Cardiac muscle cell (in vitro differentiated cells and primary cell): ENCODE measurements at regions not wholly inside any gene's neighbourhood (a gene's known extent, or its start where the extent isn't known, plus 50 kb on each side); places are given as distances from the start of the nearest gene placed in this dataset.

Experiments
- DNase-seq, 2 donors: peaks; one replicate each; pipeline versions ENCODE4 v3.0.0 to v3.0.0-alpha.2; 2010 to 2017; ENCODE audit warnings: low read depth in 1 of 2, low spot score in 1 of 2
- H3K27ac ChIP-seq: fragments of 200-600 bp; sonication (generic); 2 replicates; pipeline ENCODE4 v1.5.1; 2016
- H3K27me3 ChIP-seq: fragments of 200-600 bp; sonication (generic); 2 replicates; pipeline ENCODE4 v1.6.0; 2016; ENCODE audit warnings: control low read depth
- H3K36me3 ChIP-seq: fragments of 200-600 bp; sonication (generic); 2 replicates; pipeline ENCODE4 v1.5.1; 2016; ENCODE audit warnings: control low read depth
- H3K4me1 ChIP-seq: fragments of 200-600 bp; sonication (generic); 2 replicates; pipeline ENCODE4 v1.8.1; 2017; ENCODE audit warnings: low read depth, mild to moderate bottlenecking, mixed run types
- H3K4me3 ChIP-seq: fragments of 200-600 bp; sonication (generic); 2 replicates; pipeline ENCODE4 v1.5.1; 2016; ENCODE audit warnings: mild to moderate bottlenecking
- H3K9me3 ChIP-seq: fragments of 200-600 bp; sonication (generic); 2 replicates; pipeline ENCODE4 v1.5.1; 2017; ENCODE audit warnings: low read depth, mild to moderate bottlenecking, control low read depth
- CTCF ChIP-seq: IDR thresholded peaks from 2 replicates; pipeline ENCODE4 v1.5.1; 2012; ENCODE audit warnings: low read depth, mild to moderate bottlenecking, low read length

- no peak overlapping the region for H3K4me3 ChIP-seq
- DNase-seq = no peak
- TF ChIP-seq CTCF = no peak
- H3K27ac ChIP-seq = no peak overlapping the region
- H3K36me3 ChIP-seq = no peaks in the 10 kb centered on the region
- no peaks in the 10 kb centered on the region for H3K27me3 ChIP-seq
- H3K4me1 ChIP-seq = peaks cover 8% of the 10 kb centered on the region
- no peaks in the 10 kb centered on the region for H3K9me3 ChIP-seq
These were observed 63.6 kb upstream of the SIRPA start for GRCh38 chr20:1831606-1832005.

- H3K27ac ChIP-seq = no peak overlapping the region
- no peak for TF ChIP-seq CTCF
These were observed 64.1 kb upstream of the SIRPA start for GRCh38 chr20:1831096-1831495.

GRCh38 chr20:1830240-1830639, 65.0 kb upstream of the SIRPA start:
- Histone ChIP-seq H3K4me3 (no peak overlapping the region), H3K36me3 (no peaks in the 10 kb centered on the region), H3K9me3 (no peaks in the 10 kb centered on the region), H3K27me3 (no peaks in the 10 kb centered on the region), H3K4me1 (peaks cover 8% of the 10 kb centered on the region), H3K27ac (no peak overlapping the region)
- DNase-seq = peak; percentile 26 to 94
- TF ChIP-seq CTCF = no peak

More at GRCh38 chr20:1831096-1831495, 64.1 kb upstream of the SIRPA start:
- H3K36me3 ChIP-seq = no peaks in the 10 kb centered on the region
- H3K4me1 ChIP-seq = peaks cover 8% of the 10 kb centered on the region
- DNase-seq = no peak
- no peaks in the 10 kb centered on the region for H3K27me3 ChIP-seq
- H3K9me3 ChIP-seq = no peaks in the 10 kb centered on the region
- no peak overlapping the region for H3K4me3 ChIP-seq

- H3K36me3 ChIP-seq = no peaks in the 10 kb centered on the region
- H3K4me1 ChIP-seq = peaks cover 7% of the 10 kb centered on the region
- H3K4me3 ChIP-seq = no peak overlapping the region
- no peaks in the 10 kb centered on the region for H3K27me3 ChIP-seq
- no peak overlapping the region for H3K27ac ChIP-seq
- H3K9me3 ChIP-seq = no peaks in the 10 kb centered on the region
- no peak for DNase-seq
- TF ChIP-seq CTCF = no peak
These were observed 65.7 kb upstream of the SIRPA start for GRCh38 chr20:1829531-1829930.

- TF ChIP-seq CTCF = no peak
- H3K27ac ChIP-seq = no peak overlapping the region
- no peak overlapping the region for H3K4me3 ChIP-seq
- DNase-seq = no peak
- H3K9me3 ChIP-seq = no peaks in the 10 kb centered on the region
- H3K36me3 ChIP-seq = no peaks in the 10 kb centered on the region
- no peaks in the 10 kb centered on the region for H3K4me1 ChIP-seq
- H3K27me3 ChIP-seq = no peaks in the 10 kb centered on the region
These were observed 66.4 kb upstream of the SIRPA start for GRCh38 chr20:1828786-1829131.
